D721Med (cell line): ENCODE measurements at regions not wholly inside any gene's neighbourhood (a gene's known extent, or its start where the extent isn't known, plus 50 kb on each side); places are given as distances from the start of the nearest gene placed in this dataset.

ENCODE experiments used
- DNase-seq: peaks from one replicate; pipeline ENCODE4 v3.0.0; 2011; ENCODE audit warnings: low spot score; ENCODE audit not compliant: insufficient read length
- FAIRE-seq: peaks from 2 replicates; lab custom pipeline; 2011; peaks lifted over from hg19 to GRCh38; lab: Jason Lieb, UNC
- CTCF ChIP-seq: IDR thresholded peaks from 2 replicates; pipeline ENCODE4 v1.5.1; 2012; ENCODE audit warnings: mild to moderate bottlenecking, control low read depth; ENCODE audit not compliant: insufficient read depth; ENCODE audit errors: missing control alignments

GRCh38 chr1:93815366-93816110, 63.5 kb downstream of the DNTTIP2 start:
- no peak for TF ChIP-seq CTCF
- no peak for FAIRE-seq
- DNase-seq = no peak

GRCh38 chr1:93814795-93815340, 64.1 kb downstream of the DNTTIP2 start:
- TF ChIP-seq CTCF = no peak
- FAIRE-seq (no peak), DNase-seq (no peak)

GRCh38 chr1:93814059-93814794, 64.8 kb downstream of the DNTTIP2 start:
- FAIRE-seq (peak; percentile 84), DNase-seq (peak; percentile 22)
- peak; percentile 98 for TF ChIP-seq CTCF

GRCh38 chr1:93813076-93813475, 65.9 kb downstream of the DNTTIP2 start:
- FAIRE-seq = no peak

DNA sequence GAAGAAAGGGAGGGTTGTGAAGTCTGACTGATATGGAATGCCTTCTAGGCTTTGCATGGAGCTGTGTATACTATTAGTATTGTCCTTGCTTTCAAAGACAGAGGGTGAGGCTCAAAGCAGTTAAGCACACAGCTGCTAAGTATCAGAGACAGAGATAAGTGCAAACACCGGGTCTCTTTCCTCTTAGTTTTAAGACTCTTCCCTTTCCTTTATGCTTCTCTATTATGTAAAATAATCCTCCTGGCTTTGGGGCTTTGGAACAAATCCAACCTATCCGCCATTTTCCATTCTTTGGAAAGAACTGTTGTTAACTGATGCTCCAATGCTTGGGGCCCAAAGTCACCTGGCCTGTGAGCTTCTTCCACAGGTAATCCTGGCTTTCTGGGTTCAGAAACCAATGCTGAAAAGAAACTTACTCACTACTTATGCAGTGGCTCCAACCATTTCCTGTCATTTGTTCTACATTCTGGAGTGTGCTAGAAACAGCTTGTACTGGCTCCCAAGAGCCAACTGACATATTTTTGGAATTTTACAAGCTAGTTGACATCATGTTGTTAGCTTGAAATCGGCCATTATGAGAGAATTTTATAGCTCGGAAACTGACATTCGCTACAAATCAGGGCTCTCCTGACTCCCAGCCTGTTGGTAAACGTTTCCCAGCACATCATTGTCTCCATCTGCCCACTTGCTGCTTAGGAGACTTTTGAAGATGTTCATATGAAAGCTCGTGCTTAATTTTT, 67.5 kb downstream of the DNTTIP2 start:
- FAIRE-seq (no peak), DNase-seq (no peak)
- TF ChIP-seq CTCF = no peak

More at GRCh38 chr1:93813076-93813475, 65.9 kb downstream of the DNTTIP2 start:
- TF ChIP-seq CTCF = no peak
- DNase-seq = no peak

DNA sequence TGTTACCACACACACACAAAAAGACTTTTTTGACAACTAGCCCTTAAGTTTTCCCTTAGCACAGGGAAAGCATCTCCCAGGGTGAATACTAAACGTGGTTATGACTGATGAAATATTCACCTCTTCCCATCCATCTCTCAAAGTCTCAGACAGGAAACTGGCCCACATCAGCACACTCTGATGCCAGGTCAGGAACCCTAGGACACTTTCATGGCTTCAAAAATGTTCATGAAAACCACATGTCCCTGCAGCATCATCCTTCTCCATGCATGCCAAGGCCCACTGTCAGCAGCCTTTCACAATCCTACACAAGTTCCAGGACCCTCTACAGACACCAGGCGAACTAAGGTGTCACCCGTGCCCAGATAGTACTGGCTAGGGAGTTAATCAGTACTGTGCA, 68.7 kb downstream of the DNTTIP2 start:
- DNase-seq = no peak
- TF ChIP-seq CTCF = no peak
- FAIRE-seq = no peak
